ENCODE measurements at regions not wholly inside any gene's neighbourhood (a gene's known extent, or its start where the extent isn't known, plus 50 kb on each side); places are given as distances from the start of the nearest gene placed in this dataset.

DNA sequence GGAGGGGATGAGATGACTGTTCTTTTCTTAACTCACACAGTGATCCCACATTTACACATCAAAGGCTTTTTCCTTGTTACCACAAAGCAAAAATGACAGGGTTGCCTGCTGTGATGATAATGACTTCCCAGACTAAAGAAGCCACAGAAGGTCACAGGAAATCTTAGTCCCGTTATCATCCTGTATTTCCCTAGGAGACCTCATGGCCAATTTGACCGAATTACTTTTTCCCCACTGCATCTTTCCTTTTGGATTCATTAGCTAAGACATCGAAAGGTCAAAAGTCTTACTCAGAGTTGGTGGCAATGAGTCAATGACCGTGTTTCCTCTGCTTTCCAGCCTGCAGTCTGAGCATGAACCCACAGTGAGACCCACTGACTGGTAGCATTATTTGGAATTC is 130.1 kb upstream of the INHBA start:
- DNase-seq (ENCODE audit: low spot score), result no peak

GRCh38 chr7:41830271-41830670 is 127.4 kb upstream of the INHBA start:
- DNase-seq (ENCODE audit: low spot score), result no peak

- no peak for DNase-seq (ENCODE audit: low spot score)
Measured at GRCh38 chr7:41828911-41829310, 126.0 kb upstream of the INHBA start.

DNA sequence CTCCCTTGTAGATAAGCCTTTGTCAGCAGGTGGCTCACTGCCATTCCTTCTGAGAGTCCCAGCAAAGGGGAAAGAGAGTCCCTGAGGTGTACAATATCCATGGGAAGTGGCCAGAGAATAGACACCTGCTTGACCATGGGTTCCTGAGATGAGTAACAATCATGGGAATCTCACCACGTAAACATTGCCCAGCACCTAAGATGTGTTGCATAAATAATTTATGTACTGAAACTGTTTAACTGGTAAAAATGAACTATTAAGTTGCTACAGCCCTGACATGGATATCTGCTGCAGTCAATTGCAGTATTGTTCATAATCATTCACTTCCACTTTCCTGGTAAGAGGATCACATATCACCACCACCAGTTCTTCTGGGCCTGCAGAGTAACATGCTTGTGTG is 123.8 kb upstream of the INHBA start:
- DNase-seq (ENCODE audit: low spot score), result no peak

- DNase-seq (ENCODE audit: low spot score), result no peak
Measured at GRCh38 chr7:41825927-41826480, 123.1 kb upstream of the INHBA start.

- DNase-seq (ENCODE audit: low spot score), result no peak
Measured at GRCh38 chr7:41824284-41824683, 121.4 kb upstream of the INHBA start.

- DNase-seq (ENCODE audit: low spot score), result no peak
Measured at GRCh38 chr7:41822259-41822817, 119.4 kb upstream of the INHBA start.

DNA sequence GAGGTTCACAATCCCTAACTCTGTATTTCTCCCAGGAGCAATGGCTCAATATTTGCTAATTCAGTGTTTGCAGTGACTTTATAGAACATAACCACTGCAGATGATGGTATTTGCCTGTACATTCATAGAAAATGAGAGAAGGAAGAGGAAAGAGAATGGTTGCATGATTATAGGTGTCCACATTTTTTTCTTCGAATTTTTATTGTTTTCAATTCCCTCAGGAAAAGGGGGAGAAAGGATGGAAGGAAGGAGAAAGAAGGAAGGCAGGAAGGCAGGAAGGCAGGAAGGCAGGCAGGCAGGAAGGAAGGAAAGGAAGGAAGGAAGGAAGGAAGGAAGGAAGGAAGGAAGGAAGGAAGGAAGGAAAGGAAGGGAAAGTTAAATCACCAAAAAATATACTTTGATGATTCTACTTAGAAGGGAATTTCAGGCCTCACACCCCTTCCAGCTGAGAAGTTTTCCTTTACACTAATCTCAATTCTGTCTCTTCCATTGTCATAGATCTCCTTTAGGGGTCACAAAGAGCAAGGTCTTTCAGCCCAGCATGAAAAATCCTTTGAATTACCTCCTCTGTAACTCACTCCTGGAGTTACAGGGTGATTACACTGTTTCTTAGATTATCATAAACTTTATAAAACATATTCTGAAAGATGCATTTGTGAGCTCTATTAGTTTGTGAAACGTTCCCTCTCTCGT is 118.8 kb upstream of the INHBA start:
- no peak for DNase-seq (ENCODE audit: low spot score)

DNA sequence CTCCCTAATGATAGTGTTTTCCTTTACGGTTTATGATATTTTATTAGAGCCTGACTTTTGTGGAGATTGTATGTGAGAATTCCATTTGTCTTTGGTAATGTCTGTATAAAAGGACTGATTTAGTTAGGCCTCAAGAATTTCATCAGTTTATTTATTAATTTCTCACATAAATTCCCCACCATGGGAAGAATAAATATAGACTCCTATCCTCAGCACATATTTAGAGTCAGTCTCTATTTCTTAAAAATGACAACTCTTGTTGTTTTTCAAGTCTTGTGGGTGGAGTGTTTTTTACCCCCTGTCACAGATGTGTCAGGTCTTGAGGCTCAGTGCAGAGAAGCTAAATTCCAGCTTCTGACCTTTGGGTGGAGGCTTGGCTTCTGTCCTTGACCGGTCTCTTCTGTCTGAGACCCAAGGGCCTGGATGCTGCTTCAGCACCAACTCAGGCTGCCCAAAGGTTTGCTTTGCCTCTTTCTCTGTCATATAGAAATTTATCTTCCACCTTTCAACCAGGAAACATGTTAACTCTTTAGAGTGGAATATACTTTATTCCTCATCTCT is 117.3 kb upstream of the INHBA start:
- DNase-seq (ENCODE audit: low spot score), result no peak

DNA sequence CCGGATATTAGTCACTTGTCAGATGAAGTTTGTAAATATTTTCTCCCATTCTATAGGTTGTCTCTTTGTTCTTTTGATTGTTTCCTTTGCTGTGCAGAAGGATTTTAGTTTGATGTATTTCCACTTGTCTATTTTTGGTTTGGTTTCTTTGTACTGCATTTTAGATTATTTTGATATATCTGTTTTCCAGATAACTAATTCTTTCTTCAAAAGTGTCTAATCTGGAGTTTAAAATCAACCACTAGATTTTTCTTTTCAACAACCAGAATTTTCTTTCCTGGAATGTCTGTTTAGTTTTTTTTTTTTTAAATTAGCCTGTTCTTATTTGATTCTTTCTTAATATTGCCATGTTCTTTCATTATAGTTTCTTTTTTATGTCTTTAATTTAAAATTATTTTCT is 116.8 kb upstream of the INHBA start:
- DNase-seq (ENCODE audit: low spot score), result no peak

DNA sequence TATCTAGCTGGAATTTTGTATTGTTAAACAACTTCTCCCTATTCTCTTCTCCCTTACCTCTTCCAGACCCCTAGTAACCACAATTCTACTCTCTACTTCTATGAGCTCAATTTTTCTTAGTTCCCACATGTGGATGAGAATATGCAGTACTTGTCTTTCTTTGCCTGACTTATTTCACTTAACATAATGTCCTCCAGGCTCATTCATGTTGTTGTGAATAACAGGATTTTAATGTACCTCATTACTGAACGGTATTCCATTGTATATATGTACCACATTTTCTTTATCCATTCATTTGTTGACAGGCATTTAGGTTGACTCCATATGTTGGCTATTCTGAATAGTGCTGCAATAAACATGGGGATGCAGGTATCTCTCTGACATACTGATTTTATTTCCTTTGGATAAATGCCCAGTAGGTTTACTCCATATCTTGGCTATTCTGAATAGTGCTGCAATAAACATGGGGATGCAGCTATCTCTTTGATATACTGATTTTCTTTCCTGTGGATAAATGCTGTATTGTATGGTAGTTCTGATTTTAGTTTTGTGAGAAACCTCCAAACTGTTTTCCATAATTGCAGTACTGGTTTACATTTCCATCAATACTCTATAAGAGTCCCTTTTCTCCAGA is 116.0 kb upstream of the INHBA start:
- no peak for DNase-seq (ENCODE audit: low spot score)

GRCh38 chr7:41817386-41817785 is 114.5 kb upstream of the INHBA start:
- peak; percentile 13 for DNase-seq (ENCODE audit: low spot score)

DNA sequence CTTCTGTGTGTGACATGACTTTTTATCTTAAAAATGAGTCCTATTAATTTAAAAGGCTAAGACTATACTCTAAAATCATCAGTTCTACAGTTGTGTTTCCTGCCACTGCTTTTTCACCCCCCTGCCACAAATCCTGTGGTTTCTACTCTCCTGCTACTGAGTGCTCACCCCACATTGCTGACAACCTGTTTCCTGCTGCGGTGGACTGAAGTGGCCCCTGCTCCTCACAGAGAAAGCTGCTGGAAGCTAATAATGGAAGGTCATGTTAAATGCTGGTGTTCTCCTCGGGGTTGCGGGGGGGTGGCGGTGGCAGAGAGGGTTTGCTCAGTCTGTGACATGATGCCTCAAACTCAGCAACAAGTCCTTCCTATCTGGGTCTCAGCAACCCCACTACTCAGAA is 113.2 kb upstream of the INHBA start:
- no peak for DNase-seq (ENCODE audit: low spot score)

DNA sequence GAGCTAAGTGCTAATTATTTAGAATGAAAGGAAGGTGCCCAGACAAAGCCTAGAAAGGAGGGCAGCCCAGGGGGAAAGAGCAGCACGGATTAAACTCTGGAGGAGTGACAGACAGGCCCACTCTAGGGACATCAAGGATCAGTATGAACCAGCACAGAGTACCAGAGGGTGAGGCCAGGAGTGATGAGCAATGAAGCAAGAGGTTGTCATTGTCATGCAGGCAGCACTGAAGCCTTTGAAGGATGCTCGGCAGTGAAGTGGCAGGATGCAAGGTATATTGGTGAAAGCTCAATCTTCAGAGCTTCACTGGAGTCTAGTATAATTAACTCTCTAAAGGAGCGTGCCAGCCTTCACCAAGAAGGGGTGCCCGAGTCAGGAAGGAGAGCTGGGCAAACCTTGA is 112.0 kb upstream of the INHBA start:
- DNase-seq (ENCODE audit: low spot score), result no peak

GRCh38 chr7:41813286-41813685 is 110.4 kb upstream of the INHBA start:
- no peak for DNase-seq (ENCODE audit: low spot score)

GRCh38 chr7:41811941-41812340 is 109.1 kb upstream of the INHBA start:
- no peak for DNase-seq (ENCODE audit: low spot score)

DNA sequence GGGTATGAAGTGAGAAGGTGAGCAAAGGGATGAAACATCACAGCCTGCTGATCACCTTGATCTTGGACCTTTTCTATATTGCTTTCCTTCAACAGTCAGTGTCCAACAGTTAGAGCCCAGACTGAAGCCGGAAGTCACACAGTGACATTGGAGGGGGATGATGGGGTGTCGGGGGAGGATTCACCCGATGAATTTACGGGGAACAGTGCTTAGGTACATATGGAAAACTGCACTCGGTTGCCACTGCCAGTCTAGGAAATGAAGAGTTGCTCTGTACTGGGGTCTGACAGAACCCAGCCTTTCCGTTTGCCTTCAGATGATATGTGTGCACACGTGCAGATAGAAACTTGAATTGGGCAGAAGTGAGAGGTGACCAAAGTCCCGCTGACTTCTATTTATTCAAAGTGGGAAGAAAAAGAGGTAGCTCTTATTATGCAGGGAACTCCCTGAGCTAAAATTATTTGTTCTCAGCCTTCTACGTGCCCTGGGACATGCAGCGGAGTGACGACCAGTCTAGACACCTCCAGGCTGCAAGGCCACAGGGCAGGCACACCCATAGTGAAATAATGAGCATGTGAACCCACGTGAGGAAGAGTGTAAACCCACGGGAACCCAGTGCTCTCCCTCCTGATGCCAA is 107.2 kb upstream of the INHBA start:
- no peak for DNase-seq (ENCODE audit: low spot score)

DNA sequence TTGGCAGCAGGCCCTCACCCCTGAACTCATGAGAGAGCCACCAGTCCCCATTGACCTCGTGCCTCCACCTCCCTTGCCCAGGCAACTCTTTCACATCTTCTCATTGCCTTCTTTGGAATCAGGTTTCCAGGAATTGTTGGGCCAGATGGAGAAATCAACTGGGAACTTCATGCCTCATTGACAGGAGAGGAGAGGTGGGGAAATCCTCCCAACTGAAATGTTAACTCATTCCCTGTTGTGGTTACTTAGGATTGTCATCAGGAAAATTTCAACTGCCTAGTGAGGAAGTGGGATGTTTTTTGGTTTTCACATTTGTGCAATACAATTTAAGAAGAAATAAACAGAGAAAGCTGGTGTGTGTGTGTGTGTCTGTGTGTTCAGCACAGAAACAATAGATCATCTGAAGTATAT is 106.6 kb upstream of the INHBA start:
- DNase-seq (ENCODE audit: low spot score), result no peak

GRCh38 chr7:41809116-41809515 is 106.2 kb upstream of the INHBA start:
- no peak for DNase-seq (ENCODE audit: low spot score)

GRCh38 chr7:41808541-41808940 is 105.7 kb upstream of the INHBA start:
- no peak for DNase-seq (ENCODE audit: low spot score)

- no peak for DNase-seq (ENCODE audit: low spot score)
Measured at GRCh38 chr7:41803569-41803968, 100.7 kb upstream of the INHBA start.

GRCh38 chr7:41796331-41796730 is 93.4 kb upstream of the INHBA start:
- DNase-seq (ENCODE audit: low spot score), result no peak
